ENCODE measurements at regions not wholly inside any gene's neighbourhood (a gene's known extent, or its start where the extent isn't known, plus 50 kb on each side); places are given as distances from the start of the nearest gene placed in this dataset.

- Histone ChIP-seq H3K9ac (ENCODE audit: extremely low read depth, insufficient read length, low read length) (no peak overlapping the region), H3K27ac (ENCODE audit: insufficient read length, low read depth, low read length) (no peak overlapping the region), H4K8ac (replicated peaks; ENCODE audit: insufficient read length, low read depth, low read length) (no peak overlapping the region), H3K4me2 (ENCODE audit: insufficient read depth, insufficient read length, low read length) (no peak overlapping the region), H4K20me1 (ENCODE audit: control insufficient read depth, insufficient read depth, insufficient read length) (no peaks in the 10 kb centered on the region), H3T11ph (ENCODE audit: low read length) (no peak overlapping the region), H3K79me2 (ENCODE audit: insufficient read depth, low read length) (no peaks in the 10 kb centered on the region), H2AFZ (ENCODE audit: low read length) (no peak overlapping the region), H3K23ac (ENCODE audit: insufficient read length, low read depth, low read length) (no peak overlapping the region), H3K9me3 (ENCODE audit: control insufficient read depth, low read depth, low read length) (no peaks in the 10 kb centered on the region), H3K23me2 (ENCODE audit: insufficient read length, low read depth, low read length, poor library complexity, severe bottlenecking) (no peaks in the 10 kb centered on the region), H2BK12ac (ENCODE audit: insufficient read length, low read depth, low read length) (no peak overlapping the region), H2AK5ac (ENCODE audit: insufficient read length, low read length) (no peak overlapping the region), H4K5ac (ENCODE audit: insufficient read length, low read depth, low read length) (no peak overlapping the region), H2BK120ac (ENCODE audit: low read depth, low read length, poor library complexity, severe bottlenecking) (no peak overlapping the region), H3K4me1 (ENCODE audit: insufficient read depth, low read length) (peaks cover 17% of the 10 kb centered on the region; the same call in 1 of the 2 replicates), H2BK5ac (ENCODE audit: insufficient read length, low read length) (no peak overlapping the region), H3K27me3 (ENCODE audit: insufficient read depth, low read length) (no peaks in the 10 kb centered on the region), H2BK20ac (ENCODE audit: low read depth, low read length, poor library complexity, severe bottlenecking) (no peak overlapping the region), H3K18ac (ENCODE audit: insufficient read length, low read depth, low read length) (peak overlapping the region; percentile 39), H3K4ac (ENCODE audit: low read depth, low read length) (no peak overlapping the region), H4K91ac (ENCODE audit: insufficient read length, low read depth, low read length) (no peak overlapping the region), H3K14ac (ENCODE audit: insufficient read depth, low read length) (no peak overlapping the region), H3K56ac (ENCODE audit: insufficient read length, low read depth, low read length) (no peak overlapping the region), H2BK15ac (ENCODE audit: low read depth, low read length) (no peak overlapping the region), H3K79me1 (ENCODE audit: insufficient read depth, low read depth, low read length, poor library complexity, severe bottlenecking) (no peaks in the 10 kb centered on the region)
- Mint-ChIP-seq H3K36me3 (ENCODE audit: insufficient read depth in 1 of 3, low read depth in 3 of 3) (peaks cover 0 to 4% (median 0%) of the 10 kb centered on the region in 3 experiments; a peak in 3 of 7 replicates), H3K9me3 (peaks cover 0 to 3% of the 10 kb centered on the region in 2 experiments; a peak in 1 of 5 replicates), H3K27ac (0 out of 7 replicates have a peak overlapping the region, but pooled peaks of 1 of the 3 experiments have one; percentile 14), H3K4me1 (peaks cover 48 to 67% of the 10 kb centered on the region in 2 experiments), H3K27me3 (ENCODE audit: low read depth) (peaks cover 28% of the 10 kb centered on the region), H3K4me3 (no peak overlapping the region)
- WGBS (ENCODE audit: extremely low coverage, insufficient read length, low lambda C conversion rate): no CpG with 5 or more reads among the region's 11 CpGs
- no peak for TF ChIP-seq CTCF (conservative IDR thresholded peaks at IDR 0.05)
- no peak for DNase-seq
These were observed 325.2 kb downstream of the MN1 start for GRCh38 chr22:27476318-27476717.
